Mucosa of stomach (tissue), 1 donor: ENCODE measurements at regions not wholly inside any gene's neighbourhood (a gene's known extent, or its start where the extent isn't known, plus 50 kb on each side); places are given as distances from the start of the nearest gene placed in this dataset.

Experiments
- H3K27me3 ChIP-seq: one replicate; pipeline ENCODE4 v1.7.0; 2013; ENCODE audit warnings: mild to moderate bottlenecking, low read length; ENCODE audit not compliant: control insufficient read depth, insufficient read depth
- H3K36me3 ChIP-seq: one replicate; pipeline ENCODE4 v1.7.0; 2013; ENCODE audit warnings: low read length; ENCODE audit not compliant: control insufficient read depth, insufficient read depth
- H3K4me1 ChIP-seq: one replicate; pipeline ENCODE4 v1.7.0; 2013; ENCODE audit warnings: mild to moderate bottlenecking, low read length; ENCODE audit not compliant: control insufficient read depth, insufficient read depth
- H3K4me3 ChIP-seq: one replicate; pipeline ENCODE4 v1.7.0; 2013; ENCODE audit warnings: low read length
- H3K9ac ChIP-seq: one replicate; pipeline ENCODE4 v1.7.0; 2013; ENCODE audit warnings: mild to moderate bottlenecking, low read length, moderate library complexity
- H3K9me3 ChIP-seq: one replicate; pipeline ENCODE4 v1.7.0; 2013; ENCODE audit warnings: mild to moderate bottlenecking, low read length, moderate library complexity; ENCODE audit not compliant: control insufficient read depth
- donor health status: Pancreatic carcinoma.

GRCh38 chr20:39390186-39390585 is 428.0 kb downstream of the DHX35 start:
- H3K36me3 ChIP-seq: no peaks in the 10 kb centered on the region
- H3K27me3 ChIP-seq: no peaks in the 10 kb centered on the region
- no peaks in the 10 kb centered on the region for H3K9me3 ChIP-seq
- H3K4me1 ChIP-seq: no peaks in the 10 kb centered on the region
- H3K4me3 ChIP-seq: no peak overlapping the region
- no peak overlapping the region for H3K9ac ChIP-seq

GRCh38 chr20:39381595-39381994 is 419.5 kb downstream of the DHX35 start:
- Histone ChIP-seq H3K4me1 (no peaks in the 10 kb centered on the region), H3K9ac (no peak overlapping the region), H3K4me3 (no peak overlapping the region), H3K36me3 (no peaks in the 10 kb centered on the region), H3K9me3 (no peaks in the 10 kb centered on the region), H3K27me3 (no peaks in the 10 kb centered on the region)

- no peak overlapping the region for H3K4me3 ChIP-seq
- no peaks in the 10 kb centered on the region for H3K36me3 ChIP-seq
- H3K27me3 ChIP-seq: no peaks in the 10 kb centered on the region
- H3K9me3 ChIP-seq: no peaks in the 10 kb centered on the region
- H3K4me1 ChIP-seq: no peaks in the 10 kb centered on the region
- no peak overlapping the region for H3K9ac ChIP-seq
These were observed 416.6 kb downstream of the DHX35 start for GRCh38 chr20:39378776-39379175.

GRCh38 chr20:39376788-39377187 is 414.6 kb downstream of the DHX35 start:
- Histone ChIP-seq H3K4me3 (no peak overlapping the region), H3K9me3 (no peaks in the 10 kb centered on the region), H3K4me1 (no peaks in the 10 kb centered on the region), H3K9ac (no peak overlapping the region), H3K36me3 (no peaks in the 10 kb centered on the region), H3K27me3 (no peaks in the 10 kb centered on the region)

GRCh38 chr20:39364320-39364719 is 402.2 kb downstream of the DHX35 start:
- Histone ChIP-seq H3K9me3 (no peaks in the 10 kb centered on the region), H3K9ac (no peak overlapping the region), H3K4me3 (no peak overlapping the region), H3K27me3 (no peaks in the 10 kb centered on the region), H3K36me3 (no peaks in the 10 kb centered on the region), H3K4me1 (no peaks in the 10 kb centered on the region)

GRCh38 chr20:39359981-39360620 is 398.0 kb downstream of the DHX35 start:
- no peaks in the 10 kb centered on the region for H3K36me3 ChIP-seq
- no peaks in the 10 kb centered on the region for H3K9me3 ChIP-seq
- H3K4me1 ChIP-seq: no peaks in the 10 kb centered on the region
- no peak overlapping the region for H3K9ac ChIP-seq
- no peak overlapping the region for H3K4me3 ChIP-seq
- no peaks in the 10 kb centered on the region for H3K27me3 ChIP-seq

- no peak overlapping the region for H3K4me3 ChIP-seq
- no peak overlapping the region for H3K9ac ChIP-seq
- no peaks in the 10 kb centered on the region for H3K36me3 ChIP-seq
- no peaks in the 10 kb centered on the region for H3K9me3 ChIP-seq
- H3K27me3 ChIP-seq: no peaks in the 10 kb centered on the region
- H3K4me1 ChIP-seq: no peaks in the 10 kb centered on the region
These were observed 395.9 kb downstream of the DHX35 start for GRCh38 chr20:39358052-39358451.

GRCh38 chr20:39356908-39357307 is 394.8 kb downstream of the DHX35 start:
- Histone ChIP-seq H3K4me3 (no peak overlapping the region), H3K9ac (no peak overlapping the region), H3K36me3 (no peaks in the 10 kb centered on the region), H3K4me1 (no peaks in the 10 kb centered on the region), H3K9me3 (no peaks in the 10 kb centered on the region), H3K27me3 (no peaks in the 10 kb centered on the region)

GRCh38 chr20:39349240-39349639 is 387.1 kb downstream of the DHX35 start:
- Histone ChIP-seq H3K4me1 (no peaks in the 10 kb centered on the region), H3K27me3 (no peaks in the 10 kb centered on the region), H3K4me3 (no peak overlapping the region), H3K36me3 (no peaks in the 10 kb centered on the region), H3K9me3 (no peaks in the 10 kb centered on the region), H3K9ac (no peak overlapping the region)

GRCh38 chr20:39347626-39348025 is 385.5 kb downstream of the DHX35 start:
- Histone ChIP-seq H3K4me3 (no peak overlapping the region), H3K4me1 (no peaks in the 10 kb centered on the region), H3K9me3 (no peaks in the 10 kb centered on the region), H3K9ac (no peak overlapping the region), H3K27me3 (no peaks in the 10 kb centered on the region), H3K36me3 (no peaks in the 10 kb centered on the region)

- Histone ChIP-seq H3K9me3 (no peaks in the 10 kb centered on the region), H3K36me3 (no peaks in the 10 kb centered on the region), H3K4me1 (no peaks in the 10 kb centered on the region), H3K27me3 (no peaks in the 10 kb centered on the region), H3K4me3 (no peak overlapping the region), H3K9ac (no peak overlapping the region)
These were observed 380.3 kb downstream of the DHX35 start for GRCh38 chr20:39342463-39342862.

- Histone ChIP-seq H3K9me3 (no peaks in the 10 kb centered on the region), H3K9ac (no peak overlapping the region), H3K36me3 (no peaks in the 10 kb centered on the region), H3K4me3 (no peak overlapping the region), H3K4me1 (no peaks in the 10 kb centered on the region), H3K27me3 (no peaks in the 10 kb centered on the region)
These were observed 376.6 kb downstream of the DHX35 start for GRCh38 chr20:39338469-39339376.
